B cell (primary cell): ENCODE measurements at regions not wholly inside any gene's neighbourhood (a gene's known extent, or its start where the extent isn't known, plus 50 kb on each side); places are given as distances from the start of the nearest gene placed in this dataset.
"Not testable (repeated sequence)": the region's sequence is repeated elsewhere in the genome, so short reads cannot be mapped to it uniquely, and the experiment has no call there.

Experiments used
- ATAC-seq: fragments of 200-7000 bp; cut with Tn5 transposase; one replicate; pipeline ENCODE4 v1.10.0; 2021; ENCODE audit warnings: low read depth, mild to moderate bottlenecking, moderate number of reproducible peaks, moderate library complexity
- CTCF ChIA-PET: fragments of 350-600 bp; sonication (Branson Sonifier 250); formaldehyde crosslinking; loops from one replicate; lab custom pipeline; 2021; ENCODE audit warnings: antibody characterized with exemption, inconsistent platforms; lab: Charles Lee
- POLR2A ChIA-PET: fragments of 350-600 bp; sonication (Branson Sonifier 250); formaldehyde crosslinking; loops from one replicate; lab custom pipeline; 2021; ENCODE audit warnings: antibody characterized with exemption; lab: Charles Lee
- DNase-seq: peaks from one replicate; pipeline ENCODE4 v3.0.0; 2013
- H2AFZ ChIP-seq: 2 replicates; pipeline ENCODE4 v1.6.1; 2012; ENCODE audit warnings: mild to moderate bottlenecking, low read depth, low read length; ENCODE audit not compliant: insufficient read depth, poor library complexity, severe bottlenecking
- H3K27ac ChIP-seq, 2 donors: 1 replicate in 1 of 2; 2 replicates in 1 of 2; pipeline ENCODE4 v1.5.1; 2012 to 2013; ENCODE audit warnings: low read length in 2 of 2, mild to moderate bottlenecking in 2 of 2, moderate library complexity in 1 of 2
- H3K27me3 ChIP-seq, 4 experiments: fragments of 200-600 bp in 1 of 4; sonication (generic) in 1 of 4; replicated peaks in 1 of 4; 1 replicate in 2 of 4; 2 replicates in 2 of 4; pipeline versions ENCODE4 v1.6.1 to v1.7.0; 2013 to 2016; ENCODE audit warnings: low read length in 3 of 4, mild to moderate bottlenecking in 2 of 4, mixed read lengths in 1 of 4, moderate library complexity in 1 of 4; ENCODE audit not compliant: insufficient read depth in 4 of 4, control insufficient read depth in 3 of 4; ENCODE audit errors: control extremely low read depth in 1 of 4
- H3K36me3 ChIP-seq, 2 experiments: replicated peaks in 1 of 2; 1 replicate in 1 of 2; 2 replicates in 1 of 2; pipeline versions ENCODE4 v1.6.1 to v1.7.1; 2013; ENCODE audit warnings: low read length in 1 of 2; ENCODE audit not compliant: insufficient read depth in 2 of 2, control insufficient read depth in 1 of 2; ENCODE audit errors: control extremely low read depth in 1 of 2, extremely low read depth in 1 of 2
- H3K4me1 ChIP-seq, 2 donors: fragments of 200-600 bp in 1 of 2; sonication (generic) in 1 of 2; 1 replicate in 1 of 2; 2 replicates in 1 of 2; pipeline versions ENCODE4 v1.5.1 to v1.6.1; 2013 to 2017; ENCODE audit warnings: low read length in 2 of 2; ENCODE audit not compliant: control insufficient read depth in 2 of 2, insufficient read depth in 2 of 2
- H3K4me2 ChIP-seq: replicated peaks from 2 replicates; pipeline ENCODE3; 2012; ENCODE audit warnings: mild to moderate bottlenecking, low read depth, low read length; ENCODE audit not compliant: poor library complexity, severe bottlenecking
- H3K4me3 ChIP-seq, 5 experiments: fragments of 200-600 bp in 1 of 5; sonication (generic) in 1 of 5; 1 replicate in 3 of 5; 2 replicates in 2 of 5; pipeline versions ENCODE4 v1.5.1 to v1.7.0; 2011 to 2016; ENCODE audit warnings: low read length in 4 of 5, mild to moderate bottlenecking in 4 of 5, low read depth in 2 of 5, control low read depth in 1 of 5, moderate library complexity in 1 of 5; ENCODE audit not compliant: insufficient read depth in 1 of 5; ENCODE audit errors: control extremely low read depth in 1 of 5, extremely low read depth in 1 of 5
- H3K79me2 ChIP-seq: fragments of 200-600 bp; sonication (generic); one replicate; pipeline ENCODE4 v1.6.0; 2016; ENCODE audit warnings: low read length; ENCODE audit not compliant: control insufficient read depth, insufficient read depth
- H3K9ac ChIP-seq: fragments of 200-600 bp; sonication (generic); 2 replicates; pipeline ENCODE4 v1.6.1; 2017; ENCODE audit warnings: mild to moderate bottlenecking, low read length, moderate library complexity
- H3K9me3 ChIP-seq, 3 donors: one replicate each; pipeline versions ENCODE4 v1.6.1 to v1.7.1; 2013; ENCODE audit warnings: low read length in 2 of 3; ENCODE audit not compliant: control insufficient read depth in 2 of 3, insufficient read depth in 1 of 3; ENCODE audit errors: control extremely low read depth in 1 of 3
- H4K20me1 ChIP-seq: 2 replicates; pipeline ENCODE4 v1.6.0; 2012; ENCODE audit warnings: mild to moderate bottlenecking, low read length; ENCODE audit not compliant: insufficient read depth, control insufficient read depth, poor library complexity, severe bottlenecking
- H3K27ac Mint-ChIP-seq: one replicate; pipeline ENCODE4 v1.8.0; 2021; ENCODE audit warnings: mixed read lengths
- H3K27me3 Mint-ChIP-seq: one replicate; pipeline ENCODE4 v1.8.0; 2021; ENCODE audit warnings: mixed read lengths
- H3K4me1 Mint-ChIP-seq: one replicate; pipeline ENCODE4 v1.8.0; 2021; ENCODE audit warnings: mixed read lengths
- H3K4me3 Mint-ChIP-seq: one replicate; pipeline ENCODE4 v1.8.0; 2021; ENCODE audit warnings: mixed read lengths
- H3K9me3 Mint-ChIP-seq: one replicate; pipeline ENCODE4 v1.8.0; 2022; ENCODE audit warnings: mixed read lengths; ENCODE audit not compliant: insufficient read depth
- CTCF ChIP-seq: fragments of 200-600 bp; IDR thresholded peaks from one replicate; pipeline ENCODE4 v1.8.0; 2022; ENCODE audit warnings: antibody characterized with exemption, mild to moderate bottlenecking
- EZH2 ChIP-seq: IDR thresholded peaks from 2 replicates; pipeline ENCODE4 v1.6.1; 2012; ENCODE audit warnings: borderline replicate concordance, low read depth, mild to moderate bottlenecking, moderate library complexity, low read length; ENCODE audit not compliant: insufficient read depth, poor library complexity, severe bottlenecking
- WGBS: methylation state at CpG from one replicate; pipeline ENCODE4 v1.1.5; 2013; ENCODE audit warnings: missing lambda C conversion rate; ENCODE audit not compliant: insufficient coverage; 5-methylcytosine and 5-hydroxymethylcytosine counted together
- intact Hi-C: fragments of 100-400 bp; cut with micrococcal nuclease; formaldehyde crosslinking; loops from one replicate; pipeline ENCODE4 v1.10.0; 2022

GRCh38 chr6:27726619-27727023 lies 185.6 kb downstream of the OR2B2 start:
- no peak overlapping the region for H3K27ac ChIP-seq
- no peak overlapping the region for H3K4me3 ChIP-seq
- H3K9me3 ChIP-seq: no peaks in the 10 kb centered on the region
- ATAC-seq (no peak), DNase-seq (no peak)
- WGBS: 82% methylated on average over 7 of the region's 10 CpGs
- no peaks in the 10 kb centered on the region for H3K36me3 ChIP-seq
- H3K79me2 ChIP-seq: no peaks in the 10 kb centered on the region
- ChIA-PET CTCF (no interaction called here), POLR2A (no interaction called here)
- intact Hi-C loops: no loop called here
- Mint-ChIP-seq H3K4me1 (no peaks in the 10 kb centered on the region), H3K9me3 (no peaks in the 10 kb centered on the region), H3K27me3 (peaks cover 55% of the 10 kb centered on the region), H3K4me3 (no peak overlapping the region), H3K27ac (no peak overlapping the region)
- H4K20me1 ChIP-seq: no peaks in the 10 kb centered on the region
- H2AFZ ChIP-seq: no peak overlapping the region
- no peak overlapping the region for H3K9ac ChIP-seq
- H3K4me1 ChIP-seq: no peaks in the 10 kb centered on the region
- H3K4me2 ChIP-seq: no peak overlapping the region
- peaks cover 0 to 15% (median 10%) of the 10 kb centered on the region in 4 experiments for H3K27me3 ChIP-seq
- TF ChIP-seq EZH2 (no peak), CTCF (no peak)

GRCh38 chr6:27720607-27721580 lies 191.3 kb downstream of the OR2B2 start:
- H3K27me3 Mint-ChIP-seq: peaks cover 40% of the 10 kb centered on the region
- POLR2A ChIA-PET: no interaction called here
- Histone ChIP-seq H3K9ac (no peak overlapping the region), H3K27ac (no peak overlapping the region), H3K4me2 (no peak overlapping the region), H3K9me3 (no peaks in the 10 kb centered on the region), H3K4me3 (no peak overlapping the region), H2AFZ (no peak overlapping the region), H3K4me1 (no peaks in the 10 kb centered on the region), H4K20me1 (no peaks in the 10 kb centered on the region), H3K27me3 (peaks cover 0 to 24% (median 22%) of the 10 kb centered on the region in 4 experiments), H3K36me3 (no peaks in the 10 kb centered on the region), H3K79me2 (no peaks in the 10 kb centered on the region)
- H3K9me3 Mint-ChIP-seq: no peaks in the 10 kb centered on the region
- ATAC-seq: no peak
- no peak overlapping the region for H3K4me3 Mint-ChIP-seq
- no peak for TF ChIP-seq CTCF
- no peak for TF ChIP-seq EZH2
- intact Hi-C loops: no loop called here
- CTCF ChIA-PET: no interaction called here
- no peak overlapping the region for H3K27ac Mint-ChIP-seq
- 65% methylated on average over 9 of the region's 19 CpGs for WGBS
- peaks cover 4% of the 10 kb centered on the region for H3K4me1 Mint-ChIP-seq
- DNase-seq: no peak

- H3K4me3 ChIP-seq, H3K36me3 ChIP-seq, CTCF ChIA-PET, H3K79me2 ChIP-seq, H4K20me1 ChIP-seq, H2AFZ ChIP-seq, H3K27ac ChIP-seq, H3K9me3 Mint-ChIP-seq, H3K4me3 Mint-ChIP-seq, ATAC-seq, DNase-seq, POLR2A ChIA-PET, H3K4me1 Mint-ChIP-seq, intact Hi-C loops, H3K9me3 ChIP-seq, H3K9ac ChIP-seq, H3K27ac Mint-ChIP-seq, H3K4me2 ChIP-seq, H3K4me1 ChIP-seq: not testable (repeated sequence)
- 74% methylated on average over 3 of the region's 8 CpGs for whole genome bisulfite sequencing
- peaks cover 33% of the 10 kb centered on the region for H3K27me3 Mint-ChIP-seq
- peaks cover 0 to 24% (median 22%) of the 10 kb centered on the region in 4 experiments for H3K27me3 ChIP-seq
These were observed 193.2 kb downstream of the OR2B2 start for GRCh38 chr6:27719039-27719438.
